GM12801 (cell line): ENCODE measurements at regions not wholly inside any gene's neighbourhood (a gene's known extent, or its start where the extent isn't known, plus 50 kb on each side); places are given as distances from the start of the nearest gene placed in this dataset.

Source experiments
- CTCF ChIP-seq: IDR thresholded peaks from one replicate; pipeline ENCODE4 v1.5.1; 2011; ENCODE audit warnings: control low read depth; ENCODE audit not compliant: insufficient read length; ENCODE audit errors: extremely low read depth

- TF ChIP-seq CTCF, result no peak
Measured at GRCh38 chr4:38320343-38320695, 343.7 kb upstream of the KLF3 start.

- no peak for TF ChIP-seq CTCF
Measured at GRCh38 chr4:38320833-38321232, 343.2 kb upstream of the KLF3 start.

- no peak for TF ChIP-seq CTCF
Measured at GRCh38 chr4:38322714-38323113, 341.3 kb upstream of the KLF3 start.

GRCh38 chr4:38323141-38323641 lies 340.8 kb upstream of the KLF3 start:
- TF ChIP-seq CTCF, result no peak

GRCh38 chr4:38324861-38325628 lies 339.0 kb upstream of the KLF3 start:
- TF ChIP-seq CTCF, result no peak

GRCh38 chr4:38325629-38325913 lies 338.4 kb upstream of the KLF3 start:
- TF ChIP-seq CTCF, result no peak

GRCh38 chr4:38326499-38326898 lies 337.5 kb upstream of the KLF3 start:
- TF ChIP-seq CTCF, result no peak
